DOHH2 (cell line): ENCODE measurements at regions not wholly inside any gene's neighbourhood (a gene's known extent, or its start where the extent isn't known, plus 50 kb on each side); places are given as distances from the start of the nearest gene placed in this dataset.

ENCODE experiments used
- H3F3A ChIP-seq: fragments of 200-600 bp; sonication (generic), shearing (Covaris generic); 2 replicates; pipeline ENCODE4 v1.6.0; 2016; ENCODE audit warnings: antibody characterized with exemption, mild to moderate bottlenecking; ENCODE audit not compliant: control insufficient read depth, insufficient read depth
- H3K27ac ChIP-seq: fragments of 200-600 bp; sonication (generic); 2 replicates; pipeline ENCODE4 v1.5.1; 2014; ENCODE audit warnings: low read depth, mild to moderate bottlenecking, low read length, moderate library complexity
- H3K27me3 ChIP-seq: fragments of 200-600 bp; sonication (generic); 2 replicates; pipeline ENCODE4 v1.6.1; 2014; ENCODE audit warnings: mild to moderate bottlenecking, low read length, mixed read lengths; ENCODE audit not compliant: control insufficient read depth
- H3K36me3 ChIP-seq: fragments of 200-600 bp; sonication (generic); 2 replicates; pipeline ENCODE4 v1.6.1; 2014; ENCODE audit warnings: mild to moderate bottlenecking, low read length, moderate library complexity, mixed read lengths; ENCODE audit not compliant: control insufficient read depth
- H3K4me1 ChIP-seq: fragments of 200-600 bp; sonication (generic); 2 replicates; pipeline ENCODE4 v1.6.1; 2014; ENCODE audit warnings: mild to moderate bottlenecking, low read length, mixed read lengths; ENCODE audit not compliant: control insufficient read depth
- H3K4me2 ChIP-seq: fragments of 200-600 bp; sonication (generic); 2 replicates; pipeline ENCODE4 v1.6.0; 2014; ENCODE audit warnings: mild to moderate bottlenecking, low read length, moderate library complexity
- H3K4me3 ChIP-seq: fragments of 200-600 bp; sonication (generic); 2 replicates; pipeline ENCODE4 v1.5.1; 2014; ENCODE audit warnings: mild to moderate bottlenecking, low read length, mixed read lengths
- H3K79me2 ChIP-seq: fragments of 200-600 bp; sonication (generic); 2 replicates; pipeline ENCODE4 v1.6.1; 2014; ENCODE audit warnings: mild to moderate bottlenecking, low read length, mixed read lengths; ENCODE audit not compliant: control insufficient read depth
- H3K9me2 ChIP-seq: fragments of 200-600 bp; sonication (generic); replicated peaks from 2 replicates; pipeline ENCODE4 v1.6.1; 2014; ENCODE audit warnings: mild to moderate bottlenecking, low read length, mixed read lengths; ENCODE audit not compliant: control insufficient read depth
- H3K9me3 ChIP-seq: fragments of 200-600 bp; sonication (generic); 2 replicates; pipeline ENCODE4 v1.6.1; 2014; ENCODE audit warnings: antibody characterized with exemption, low read length, mixed read lengths; ENCODE audit not compliant: control insufficient read depth, insufficient read depth
- H4K20me1 ChIP-seq: fragments of 200-600 bp; sonication (generic); 2 replicates; pipeline ENCODE4 v1.6.0; 2014; ENCODE audit warnings: low read depth, mild to moderate bottlenecking, antibody characterized with exemption, low read length, moderate library complexity; ENCODE audit not compliant: control insufficient read depth, insufficient read depth
- EZH2phosphoT487 ChIP-seq: fragments of 200-600 bp; sonication (generic); IDR thresholded peaks from 2 replicates; pipeline ENCODE4 v1.6.1; 2017; ENCODE audit warnings: borderline replicate concordance, mild to moderate bottlenecking, antibody characterized with exemption, low read length, moderate library complexity, mixed read lengths
- TF ChIP-seq, protein P1 (sequence below): fragments of 200-600 bp; sonication (generic); IDR thresholded peaks from one replicate; pipeline ENCODE4 v1.5.1; 2014; ENCODE audit warnings: antibody characterized with exemption, mild to moderate bottlenecking, low read depth, low read length; ENCODE audit not compliant: poor library complexity, severe bottlenecking

DNA sequence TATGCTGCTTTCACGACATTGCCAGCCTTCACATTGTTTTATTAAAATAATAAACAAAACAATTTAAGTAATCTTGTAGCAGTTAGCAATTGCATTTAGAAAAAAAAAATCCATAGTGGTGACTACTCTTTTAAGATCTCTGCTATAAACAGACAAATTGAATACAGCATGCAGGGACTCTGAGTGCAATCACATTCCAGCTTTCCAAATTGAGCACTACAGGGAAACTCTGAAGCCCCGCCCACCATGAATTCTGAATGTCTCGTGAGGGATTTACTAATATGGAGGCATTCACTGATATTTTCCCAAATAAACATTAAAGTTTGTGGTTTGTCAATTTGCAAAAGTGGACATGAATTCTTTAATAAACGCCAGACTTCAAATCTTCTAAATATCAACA lies 698.8 kb downstream of the LIG4 start:
- H3F3A ChIP-seq: no peaks in the 10 kb centered on the region
- no peaks in the 10 kb centered on the region for H3K4me1 ChIP-seq
- no peak overlapping the region for H3K27ac ChIP-seq
- no peak overlapping the region for H3K4me3 ChIP-seq
- no peak overlapping the region for H3K4me2 ChIP-seq
- TF ChIP-seq EZH2phosphoT487: no peak
- TF ChIP-seq, protein P1, sequence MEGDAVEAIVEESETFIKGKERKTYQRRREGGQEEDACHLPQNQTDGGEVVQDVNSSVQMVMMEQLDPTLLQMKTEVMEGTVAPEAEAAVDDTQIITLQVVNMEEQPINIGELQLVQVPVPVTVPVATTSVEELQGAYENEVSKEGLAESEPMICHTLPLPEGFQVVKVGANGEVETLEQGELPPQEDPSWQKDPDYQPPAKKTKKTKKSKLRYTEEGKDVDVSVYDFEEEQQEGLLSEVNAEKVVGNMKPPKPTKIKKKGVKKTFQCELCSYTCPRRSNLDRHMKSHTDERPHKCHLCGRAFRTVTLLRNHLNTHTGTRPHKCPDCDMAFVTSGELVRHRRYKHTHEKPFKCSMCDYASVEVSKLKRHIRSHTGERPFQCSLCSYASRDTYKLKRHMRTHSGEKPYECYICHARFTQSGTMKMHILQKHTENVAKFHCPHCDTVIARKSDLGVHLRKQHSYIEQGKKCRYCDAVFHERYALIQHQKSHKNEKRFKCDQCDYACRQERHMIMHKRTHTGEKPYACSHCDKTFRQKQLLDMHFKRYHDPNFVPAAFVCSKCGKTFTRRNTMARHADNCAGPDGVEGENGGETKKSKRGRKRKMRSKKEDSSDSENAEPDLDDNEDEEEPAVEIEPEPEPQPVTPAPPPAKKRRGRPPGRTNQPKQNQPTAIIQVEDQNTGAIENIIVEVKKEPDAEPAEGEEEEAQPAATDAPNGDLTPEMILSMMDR: no peak
- no peaks in the 10 kb centered on the region for H3K9me3 ChIP-seq
- no peaks in the 10 kb centered on the region for H3K36me3 ChIP-seq
- H4K20me1 ChIP-seq: no peaks in the 10 kb centered on the region
- H3K79me2 ChIP-seq: no peaks in the 10 kb centered on the region
- H3K27me3 ChIP-seq: no peaks in the 10 kb centered on the region
- H3K9me2 ChIP-seq: no peaks in the 10 kb centered on the region

DNA sequence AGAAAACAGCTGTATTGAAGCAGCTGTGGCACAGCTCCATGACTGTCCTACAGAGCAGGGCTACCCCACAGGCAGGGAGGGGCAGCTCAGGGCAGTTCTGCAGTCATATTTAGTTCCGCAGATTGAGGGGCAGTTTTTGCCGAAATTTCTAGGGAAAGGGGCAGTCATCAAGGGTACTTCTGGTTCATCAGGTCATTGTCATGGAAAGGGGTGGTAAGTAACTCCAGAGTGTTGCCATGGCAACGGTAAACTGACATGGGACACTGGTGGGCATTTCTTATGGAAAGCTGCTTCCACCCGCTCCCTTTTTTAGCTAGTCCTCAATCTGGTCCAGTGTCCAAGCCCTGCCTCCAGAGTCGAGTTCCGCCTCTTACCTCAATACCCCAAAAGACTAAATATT lies 702.8 kb downstream of the LIG4 start:
- H3K27me3 ChIP-seq: no peaks in the 10 kb centered on the region
- H3K4me3 ChIP-seq: no peak overlapping the region
- H3K9me3 ChIP-seq: no peaks in the 10 kb centered on the region
- TF ChIP-seq, protein P1: no peak
- TF ChIP-seq EZH2phosphoT487: no peak
- no peak overlapping the region for H3K27ac ChIP-seq
- H3F3A ChIP-seq: no peaks in the 10 kb centered on the region
- no peaks in the 10 kb centered on the region for H3K79me2 ChIP-seq
- H3K36me3 ChIP-seq: no peaks in the 10 kb centered on the region
- H4K20me1 ChIP-seq: no peaks in the 10 kb centered on the region
- H3K9me2 ChIP-seq: no peaks in the 10 kb centered on the region
- no peak overlapping the region for H3K4me2 ChIP-seq
- H3K4me1 ChIP-seq: no peaks in the 10 kb centered on the region

DNA sequence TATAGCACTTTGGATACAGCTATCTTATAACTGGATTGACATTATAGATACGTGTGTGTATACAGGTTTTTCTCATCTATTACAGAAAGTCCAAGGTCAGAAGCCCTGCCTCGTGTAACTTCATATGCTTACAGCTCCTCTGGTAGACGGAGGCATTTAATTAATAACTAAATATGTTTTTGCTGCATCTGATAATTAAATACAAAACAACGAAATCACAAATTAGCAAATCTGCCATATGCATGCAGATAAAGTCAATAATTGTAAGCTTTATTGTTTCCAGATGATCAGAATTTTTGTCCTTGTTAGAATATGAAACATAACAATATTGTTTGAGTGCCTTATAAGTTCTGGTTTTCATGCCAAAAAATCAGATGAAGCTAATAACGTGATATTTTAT lies 717.7 kb downstream of the LIG4 start:
- no peak for TF ChIP-seq EZH2phosphoT487
- TF ChIP-seq, protein P1: no peak
- H3K36me3 ChIP-seq: no peaks in the 10 kb centered on the region

DNA sequence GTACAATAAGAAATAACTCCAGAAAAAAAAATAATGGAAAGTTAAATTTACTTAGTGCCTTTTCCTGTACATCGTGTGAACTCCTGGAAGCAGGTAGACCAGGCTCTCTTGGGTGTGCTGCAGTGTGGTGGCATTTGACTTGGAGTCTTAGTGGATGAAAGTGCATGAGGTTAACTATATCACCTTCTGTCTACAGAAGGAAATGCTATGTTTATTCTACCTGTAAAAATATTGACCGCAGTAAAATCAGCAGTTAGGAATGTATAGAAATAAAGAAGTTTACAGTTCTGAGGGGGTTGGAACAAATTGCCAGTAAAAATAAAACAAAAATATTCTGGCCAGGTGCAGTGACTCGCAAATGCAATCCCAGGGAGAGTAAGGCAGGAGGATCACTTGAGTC lies 722.1 kb downstream of the LIG4 start:
- no peak for TF ChIP-seq EZH2phosphoT487
- TF ChIP-seq, protein P1: no peak
- Histone ChIP-seq H3K36me3 (no peaks in the 10 kb centered on the region), H3K9me2 (no peaks in the 10 kb centered on the region), H3K27ac (no peak overlapping the region), H3K4me2 (no peak overlapping the region), H4K20me1 (no peaks in the 10 kb centered on the region), H3K9me3 (no peaks in the 10 kb centered on the region), H3K27me3 (no peaks in the 10 kb centered on the region), H3F3A (no peaks in the 10 kb centered on the region), H3K4me3 (no peak overlapping the region), H3K79me2 (no peaks in the 10 kb centered on the region), H3K4me1 (no peaks in the 10 kb centered on the region)

More for the DNA sequence above, 717.7 kb downstream of the LIG4 start:
- Histone ChIP-seq H3K4me2 (no peak overlapping the region), H3K27me3 (no peaks in the 10 kb centered on the region), H3K4me3 (no peak overlapping the region), H3K27ac (no peak overlapping the region), H3F3A (no peaks in the 10 kb centered on the region), H3K9me3 (no peaks in the 10 kb centered on the region), H3K9me2 (no peaks in the 10 kb centered on the region), H4K20me1 (no peaks in the 10 kb centered on the region), H3K79me2 (no peaks in the 10 kb centered on the region), H3K4me1 (no peaks in the 10 kb centered on the region)
